ENCODE measurements at regions not wholly inside any gene's neighbourhood (a gene's known extent, or its start where the extent isn't known, plus 50 kb on each side); places are given as distances from the start of the nearest gene placed in this dataset.

DNA sequence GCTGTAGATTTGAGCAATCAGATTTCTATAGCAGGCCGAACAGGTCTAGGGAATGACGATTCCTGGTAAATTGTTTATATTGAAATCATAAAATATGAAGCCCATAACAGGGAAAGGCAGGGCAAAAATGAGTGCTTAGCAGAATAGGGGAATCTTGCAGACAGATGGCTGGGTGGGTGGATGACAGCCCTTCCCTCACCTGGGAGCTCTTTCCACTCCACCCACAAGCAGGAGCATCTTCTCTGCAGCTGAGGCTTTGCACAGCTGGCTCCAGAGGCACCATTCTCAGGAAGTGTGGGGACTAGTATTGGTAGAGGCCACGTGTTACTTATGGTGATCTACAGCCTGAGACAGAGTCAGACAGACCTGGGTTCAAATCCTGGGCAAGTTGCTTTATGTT is 55.9 kb upstream of the SYN2 start:
- BruUV-seq (replicated peaks), result no TSS peak
- intact Hi-C loops (cut with micrococcal nuclease; ENCODE audit: unreplicated experiment), result no loop called here
- TF ChIP-seq, protein P1, sequence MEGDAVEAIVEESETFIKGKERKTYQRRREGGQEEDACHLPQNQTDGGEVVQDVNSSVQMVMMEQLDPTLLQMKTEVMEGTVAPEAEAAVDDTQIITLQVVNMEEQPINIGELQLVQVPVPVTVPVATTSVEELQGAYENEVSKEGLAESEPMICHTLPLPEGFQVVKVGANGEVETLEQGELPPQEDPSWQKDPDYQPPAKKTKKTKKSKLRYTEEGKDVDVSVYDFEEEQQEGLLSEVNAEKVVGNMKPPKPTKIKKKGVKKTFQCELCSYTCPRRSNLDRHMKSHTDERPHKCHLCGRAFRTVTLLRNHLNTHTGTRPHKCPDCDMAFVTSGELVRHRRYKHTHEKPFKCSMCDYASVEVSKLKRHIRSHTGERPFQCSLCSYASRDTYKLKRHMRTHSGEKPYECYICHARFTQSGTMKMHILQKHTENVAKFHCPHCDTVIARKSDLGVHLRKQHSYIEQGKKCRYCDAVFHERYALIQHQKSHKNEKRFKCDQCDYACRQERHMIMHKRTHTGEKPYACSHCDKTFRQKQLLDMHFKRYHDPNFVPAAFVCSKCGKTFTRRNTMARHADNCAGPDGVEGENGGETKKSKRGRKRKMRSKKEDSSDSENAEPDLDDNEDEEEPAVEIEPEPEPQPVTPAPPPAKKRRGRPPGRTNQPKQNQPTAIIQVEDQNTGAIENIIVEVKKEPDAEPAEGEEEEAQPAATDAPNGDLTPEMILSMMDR (conservative IDR thresholded peaks at IDR 0.05), result no peak
- no peak for TF ChIP-seq EZH2 (IDR thresholded peaks at IDR 0.05; ENCODE audit: low read depth)
- ChIA-PET CTCF (no interaction called here), POLR2A (ENCODE audit: unreplicated experiment) (no interaction called here)
- Histone ChIP-seq H2AFZ (no peak overlapping the region), H3K9me3 (ENCODE audit: insufficient read depth, low read depth) (no peaks in the 10 kb centered on the region), H3K4me1 (replicated peaks; ENCODE audit: insufficient read depth) (no peaks in the 10 kb centered on the region), H4K20me1 (ENCODE audit: insufficient read depth) (no peaks in the 10 kb centered on the region), H3K36me3 (ENCODE audit: low read depth) (no peaks in the 10 kb centered on the region), H3K27me3 (ENCODE audit: insufficient read depth, low read depth) (peaks cover 72% of the 10 kb centered on the region), H3K27ac (no peak overlapping the region), H3K4me3 (no peak overlapping the region), H3K79me2 (ENCODE audit: low read depth) (no peaks in the 10 kb centered on the region), H3F3A (ENCODE audit: insufficient read depth, low read depth) (no peaks in the 10 kb centered on the region), H3K4me2 (no peak overlapping the region), H3K9me2 (ENCODE audit: insufficient read depth) (no peaks in the 10 kb centered on the region)
- no peak for DNase-seq

DNA sequence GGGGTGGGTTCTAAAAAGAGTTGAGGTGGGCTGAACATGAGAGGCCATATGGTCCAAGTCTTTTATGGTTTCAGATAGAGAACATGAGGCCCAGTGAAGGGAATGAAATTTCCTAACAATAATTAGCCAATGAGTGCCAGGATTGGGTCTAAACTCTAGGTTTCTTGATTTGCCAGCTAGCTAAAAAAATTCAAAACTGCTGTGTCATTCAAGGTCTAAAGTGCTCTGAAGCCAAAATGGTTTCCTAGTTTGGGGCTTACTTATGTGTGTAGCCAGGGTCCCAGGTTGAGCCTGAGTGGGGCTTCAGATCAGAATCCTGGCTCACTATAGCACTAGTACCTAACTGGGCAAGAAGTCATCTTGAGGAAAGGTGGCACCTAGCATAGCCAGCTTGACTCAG is 55.3 kb upstream of the SYN2 start:
- Histone ChIP-seq H3K9me3 (ENCODE audit: insufficient read depth, low read depth) (no peaks in the 10 kb centered on the region), H3K27me3 (ENCODE audit: insufficient read depth, low read depth) (peaks cover 75% of the 10 kb centered on the region), H3K4me2 (no peak overlapping the region), H3K4me1 (replicated peaks; ENCODE audit: insufficient read depth) (no peaks in the 10 kb centered on the region), H3K36me3 (ENCODE audit: low read depth) (no peaks in the 10 kb centered on the region), H2AFZ (no peak overlapping the region), H3K9me2 (ENCODE audit: insufficient read depth) (no peaks in the 10 kb centered on the region), H3K79me2 (ENCODE audit: low read depth) (no peaks in the 10 kb centered on the region), H4K20me1 (ENCODE audit: insufficient read depth) (no peaks in the 10 kb centered on the region), H3F3A (ENCODE audit: insufficient read depth, low read depth) (no peaks in the 10 kb centered on the region), H3K4me3 (no peak overlapping the region), H3K27ac (no peak overlapping the region)
- BruUV-seq (replicated peaks), result no TSS peak
- ChIA-PET CTCF (no interaction called here), POLR2A (ENCODE audit: unreplicated experiment) (no interaction called here)
- no peak for TF ChIP-seq EZH2 (IDR thresholded peaks at IDR 0.05; ENCODE audit: low read depth)
- TF ChIP-seq, protein P1 (conservative IDR thresholded peaks at IDR 0.05), result no peak
- DNase-seq, result no peak
- intact Hi-C loops (cut with micrococcal nuclease; ENCODE audit: unreplicated experiment), result no loop called here

DNA sequence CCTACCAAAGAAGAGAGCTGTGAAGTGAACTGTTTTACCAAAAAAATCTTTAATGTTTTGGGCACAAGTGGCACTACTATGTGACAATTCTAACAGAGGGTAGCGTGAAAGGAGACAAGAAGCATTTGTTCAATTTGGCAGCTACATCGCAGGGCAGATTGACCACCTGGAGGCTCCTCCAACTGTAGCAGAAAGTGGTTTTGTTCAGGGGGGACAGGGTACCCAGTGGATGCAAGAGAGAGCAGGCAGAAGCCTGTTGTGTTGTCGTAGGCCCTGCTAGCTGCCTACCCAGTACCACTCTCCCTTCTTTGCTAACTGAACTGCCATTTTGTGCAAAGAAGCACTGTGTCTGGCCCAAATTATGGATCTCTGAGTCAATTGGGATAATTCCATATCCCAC is 54.8 kb upstream of the SYN2 start:
- CTCF ChIA-PET, result no interaction called here
- Histone ChIP-seq H3K4me1 (replicated peaks; ENCODE audit: insufficient read depth) (no peaks in the 10 kb centered on the region), H4K20me1 (ENCODE audit: insufficient read depth) (no peaks in the 10 kb centered on the region), H3K27me3 (ENCODE audit: insufficient read depth, low read depth) (peaks cover 76% of the 10 kb centered on the region), H2AFZ (no peak overlapping the region), H3K9me3 (ENCODE audit: insufficient read depth, low read depth) (no peaks in the 10 kb centered on the region), H3K4me2 (no peak overlapping the region), H3K36me3 (ENCODE audit: low read depth) (no peaks in the 10 kb centered on the region), H3K79me2 (ENCODE audit: low read depth) (no peaks in the 10 kb centered on the region), H3K4me3 (no peak overlapping the region), H3K9me2 (ENCODE audit: insufficient read depth) (no peaks in the 10 kb centered on the region), H3F3A (ENCODE audit: insufficient read depth, low read depth) (no peaks in the 10 kb centered on the region), H3K27ac (no peak overlapping the region)
- POLR2A ChIA-PET (ENCODE audit: unreplicated experiment), result no interaction called here
- intact Hi-C loops (cut with micrococcal nuclease; ENCODE audit: unreplicated experiment), result no loop called here
- no peak for DNase-seq
- BruUV-seq (replicated peaks), result no TSS peak
- no peak for TF ChIP-seq EZH2 (IDR thresholded peaks at IDR 0.05; ENCODE audit: low read depth)
- TF ChIP-seq, protein P1 (conservative IDR thresholded peaks at IDR 0.05), result no peak

Measured in PC-9 (cell line).